Astrocyte of the spinal cord (primary cell): ENCODE measurements at regions not wholly inside any gene's neighbourhood (a gene's known extent, or its start where the extent isn't known, plus 50 kb on each side); places are given as distances from the start of the nearest gene placed in this dataset.

Source experiments
- DNase-seq: peaks from one replicate; pipeline ENCODE4 v3.0.0; 2011; ENCODE audit warnings: low read depth, low spot score
- H3K4me3 ChIP-seq: 2 replicates; pipeline ENCODE4 v1.5.1; 2011; ENCODE audit warnings: low read depth, mild to moderate bottlenecking, low read length, moderate library complexity
- CTCF ChIP-seq: IDR thresholded peaks from 2 replicates; pipeline ENCODE4 v1.5.1; 2012; ENCODE audit warnings: low read depth, mild to moderate bottlenecking, low read length, inconsistent platforms
- in situ Hi-C: cut with HindIII; loops from 2 replicates; pipeline ENCODE4 v1.10.0; 2017; ENCODE audit warnings: low sequenced_read_pairs

GRCh38 chr2:157125685-157126084, 131.8 kb upstream of the GALNT5 start:
- no peak for TF ChIP-seq CTCF
- no peak for DNase-seq
- in situ Hi-C loops, result no loop called here
- no peak overlapping the region for H3K4me3 ChIP-seq

DNA sequence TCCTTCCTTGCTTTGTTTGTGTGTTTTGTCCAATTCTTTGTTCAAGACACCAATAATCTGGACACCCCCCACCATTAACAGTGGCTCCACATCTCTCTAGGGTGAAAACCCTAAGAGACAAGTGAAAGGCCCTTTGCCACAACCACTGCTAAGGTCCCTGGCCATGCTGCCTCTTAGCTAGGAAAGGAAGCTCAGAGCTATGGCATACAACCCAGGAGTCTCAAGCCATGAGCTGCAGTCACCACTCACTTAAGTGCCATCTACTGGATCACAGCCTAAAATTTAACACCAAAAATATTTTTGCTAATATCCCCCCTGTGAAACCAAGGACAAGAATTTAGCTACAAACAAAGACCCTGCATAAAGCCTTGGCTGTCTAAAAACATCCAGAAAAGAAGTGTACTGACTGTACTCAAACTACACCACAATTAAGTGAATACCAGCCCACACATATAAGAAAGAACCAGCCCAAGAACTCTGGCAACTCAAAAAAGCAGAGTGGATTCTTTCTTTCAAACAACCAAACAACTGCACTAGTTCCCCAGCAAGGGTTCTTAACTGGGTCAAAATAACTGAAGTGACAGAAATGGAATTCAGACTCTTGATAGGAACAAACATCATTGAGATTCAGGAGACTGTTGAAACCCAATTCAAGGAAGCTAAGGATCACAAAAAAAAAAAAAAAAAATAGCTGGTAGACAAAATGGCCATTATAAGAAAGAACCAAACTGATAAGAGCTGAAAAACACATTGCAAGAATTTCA, 130.1 kb upstream of the GALNT5 start:
- in situ Hi-C loops, result no loop called here
- H3K4me3 ChIP-seq, result no peak overlapping the region
- TF ChIP-seq CTCF, result no peak
- no peak for DNase-seq

DNA sequence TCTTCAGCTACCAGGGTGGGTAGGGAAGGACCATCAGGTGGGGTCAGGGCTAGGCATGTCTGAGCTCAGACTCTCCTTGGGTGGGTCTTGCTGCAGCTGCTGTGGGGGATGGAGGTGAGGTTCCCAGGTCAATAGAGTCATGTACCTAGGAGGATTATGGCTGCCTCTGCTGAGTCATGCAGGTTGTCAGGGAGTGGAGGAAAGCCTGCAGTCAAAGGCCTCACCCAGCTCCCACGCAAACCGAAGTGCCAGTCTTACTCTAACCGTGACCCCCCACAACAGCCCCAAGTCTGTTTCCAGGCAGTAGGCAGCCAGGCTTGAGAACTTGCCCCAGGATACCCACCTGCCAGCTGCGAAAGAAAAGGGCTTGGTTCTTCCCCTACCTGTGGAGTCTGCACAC, 113.6 kb upstream of the GALNT5 start:
- TF ChIP-seq CTCF, result no peak
- in situ Hi-C loops, result no loop called here
- no peak for DNase-seq
- H3K4me3 ChIP-seq, result no peak overlapping the region

- TF ChIP-seq CTCF, result no peak
- H3K4me3 ChIP-seq, result no peak overlapping the region
- DNase-seq, result no peak
- in situ Hi-C loops, result no loop called here
These were observed 108.2 kb upstream of the GALNT5 start for GRCh38 chr2:157149270-157149669.

DNA sequence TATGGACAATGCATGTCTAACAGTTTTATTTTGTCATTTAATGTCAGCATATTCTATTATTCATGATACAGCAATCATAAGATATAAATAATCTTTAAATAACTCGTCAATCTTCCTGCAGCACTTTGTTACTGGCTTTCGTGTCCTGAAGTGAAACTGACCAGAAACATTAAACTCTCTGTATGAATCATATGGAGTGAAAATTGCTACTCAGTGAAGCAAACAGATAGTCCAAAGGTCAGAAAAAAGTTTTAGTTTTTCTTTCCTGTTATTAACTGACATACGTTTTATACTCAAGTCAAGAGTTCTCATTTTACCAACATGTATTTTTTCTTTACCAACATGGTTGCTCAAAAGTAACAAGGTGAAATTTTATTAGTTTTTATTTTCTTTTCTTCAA, 106.8 kb upstream of the GALNT5 start:
- no peak for TF ChIP-seq CTCF
- in situ Hi-C loops, result no loop called here
- DNase-seq, result peak; percentile 61
- H3K4me3 ChIP-seq, result no peak overlapping the region

DNA sequence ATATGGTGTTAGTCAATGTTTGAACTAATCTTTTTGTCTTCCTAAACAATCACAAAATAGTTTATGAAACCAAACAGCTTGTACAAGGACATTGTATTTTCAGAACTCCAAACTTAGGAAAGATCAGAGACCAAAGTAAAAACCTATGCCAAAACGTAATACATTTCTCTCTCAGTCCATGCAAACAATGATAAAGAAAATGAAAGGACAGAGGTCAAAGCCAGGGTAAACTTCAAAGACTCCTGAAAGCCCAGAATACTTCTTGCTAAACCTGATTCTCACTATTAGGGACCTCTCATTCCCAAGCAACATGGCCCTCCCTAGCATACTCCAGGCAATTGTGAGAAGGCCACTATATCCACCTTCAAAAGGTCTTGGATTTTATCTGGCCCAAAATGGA, 105.1 kb upstream of the GALNT5 start:
- in situ Hi-C loops, result no loop called here
- no peak for TF ChIP-seq CTCF
- no peak for DNase-seq
- no peak overlapping the region for H3K4me3 ChIP-seq
